ENCODE measurements at regions not wholly inside any gene's neighbourhood (a gene's known extent, or its start where the extent isn't known, plus 50 kb on each side); places are given as distances from the start of the nearest gene placed in this dataset.

DNA sequence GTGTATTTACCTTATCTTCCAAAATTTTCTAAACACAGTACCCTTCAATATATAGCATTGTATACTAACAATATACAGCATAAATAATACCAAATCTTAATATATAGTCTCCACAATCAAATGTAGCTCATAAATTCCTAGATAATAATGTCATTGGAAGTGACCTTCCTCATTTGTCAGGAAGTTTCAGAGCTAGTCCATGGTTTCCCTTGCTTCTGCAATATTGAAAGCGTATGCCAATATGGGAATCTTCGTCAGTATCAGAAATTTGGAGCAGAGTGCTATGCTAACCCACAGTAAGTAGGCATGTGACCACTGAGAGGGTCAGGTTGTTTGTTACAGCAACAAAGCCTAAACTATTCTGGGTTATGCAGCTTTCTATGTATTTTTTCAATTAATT, 774.9 kb upstream of the CDH10 start:
- no peak overlapping the region for H3K27ac ChIP-seq (ENCODE audit: low read depth in 2 of 2, low read length in 2 of 2)
- H3K4me1 ChIP-seq (ENCODE audit: control insufficient read depth in 2 of 3, insufficient read depth in 2 of 3, low read depth in 1 of 3, low read length in 3 of 3), result no peaks in the 10 kb centered on the region
- TF ChIP-seq CTCF (IDR thresholded peaks at IDR 0.05; ENCODE audit: borderline replicate concordance, extremely low read depth, insufficient read depth), result no peak
- DNase-seq (no peak), FAIRE-seq (no peak)
- no peaks in the 10 kb centered on the region for H3K27me3 ChIP-seq (ENCODE audit: control insufficient read depth, insufficient read depth, low read length)
- intact Hi-C loops (cut with DNase I), result no loop called here
- H3K4me3 ChIP-seq (ENCODE audit: low read length in 3 of 3), result no peak overlapping the region
- H3K36me3 ChIP-seq (ENCODE audit: control insufficient read depth in 2 of 3, insufficient read depth in 3 of 3, low read length in 3 of 3), result no peaks in the 10 kb centered on the region
- peaks cover 0 to 3% (median 0%) of the 10 kb centered on the region in 3 donors for H3K9me3 ChIP-seq (ENCODE audit: control insufficient read depth in 2 of 3, insufficient read depth in 1 of 3, low read length in 3 of 3)
- H3K9ac ChIP-seq (ENCODE audit: low read length in 3 of 3), result no peak overlapping the region

- H3K4me3 ChIP-seq (ENCODE audit: low read length in 3 of 3), result no peak overlapping the region
- no peaks in the 10 kb centered on the region for H3K27me3 ChIP-seq (ENCODE audit: control insufficient read depth, insufficient read depth, low read length)
- no peak for FAIRE-seq
- no peak for DNase-seq
- H3K36me3 ChIP-seq (ENCODE audit: control insufficient read depth in 2 of 3, insufficient read depth in 3 of 3, low read length in 3 of 3), result no peaks in the 10 kb centered on the region
- H3K9ac ChIP-seq (ENCODE audit: low read length in 3 of 3), result no peak overlapping the region
- H3K9me3 ChIP-seq (ENCODE audit: control insufficient read depth in 2 of 3, insufficient read depth in 1 of 3, low read length in 3 of 3), result peaks cover 0 to 3% (median 0%) of the 10 kb centered on the region in 3 donors
- no peak for TF ChIP-seq CTCF (IDR thresholded peaks at IDR 0.05; ENCODE audit: borderline replicate concordance, extremely low read depth, insufficient read depth)
- intact Hi-C loops (cut with DNase I), result no loop called here
- no peaks in the 10 kb centered on the region for H3K4me1 ChIP-seq (ENCODE audit: control insufficient read depth in 2 of 3, insufficient read depth in 2 of 3, low read depth in 1 of 3, low read length in 3 of 3)
- no peak overlapping the region for H3K27ac ChIP-seq (ENCODE audit: low read depth in 2 of 2, low read length in 2 of 2)
Measured at GRCh38 chr5:25418978-25419377, 774.2 kb upstream of the CDH10 start.

GRCh38 chr5:25418319-25418859, 773.6 kb upstream of the CDH10 start:
- H3K27me3 ChIP-seq (ENCODE audit: control insufficient read depth, insufficient read depth, low read length), result no peaks in the 10 kb centered on the region
- H3K4me1 ChIP-seq (ENCODE audit: control insufficient read depth in 2 of 3, insufficient read depth in 2 of 3, low read depth in 1 of 3, low read length in 3 of 3), result no peaks in the 10 kb centered on the region
- FAIRE-seq (no peak), DNase-seq (no peak)
- intact Hi-C loops (cut with DNase I), result no loop called here
- TF ChIP-seq CTCF (IDR thresholded peaks at IDR 0.05; ENCODE audit: borderline replicate concordance, extremely low read depth, insufficient read depth), result no peak
- no peaks in the 10 kb centered on the region for H3K36me3 ChIP-seq (ENCODE audit: control insufficient read depth in 2 of 3, insufficient read depth in 3 of 3, low read length in 3 of 3)
- no peak overlapping the region for H3K27ac ChIP-seq (ENCODE audit: low read depth in 2 of 2, low read length in 2 of 2)
- no peak overlapping the region for H3K9ac ChIP-seq (ENCODE audit: low read length in 3 of 3)
- no peak overlapping the region for H3K4me3 ChIP-seq (ENCODE audit: low read length in 3 of 3)
- H3K9me3 ChIP-seq (ENCODE audit: control insufficient read depth in 2 of 3, insufficient read depth in 1 of 3, low read length in 3 of 3), result peaks cover 0 to 3% (median 0%) of the 10 kb centered on the region in 3 donors

GRCh38 chr5:25416960-25417359, 772.2 kb upstream of the CDH10 start:
- no peak overlapping the region for H3K9ac ChIP-seq (ENCODE audit: low read length in 3 of 3)
- no peaks in the 10 kb centered on the region for H3K27me3 ChIP-seq (ENCODE audit: control insufficient read depth, insufficient read depth, low read length)
- intact Hi-C loops (cut with DNase I), result no loop called here
- no peak overlapping the region for H3K27ac ChIP-seq (ENCODE audit: low read depth in 2 of 2, low read length in 2 of 2)
- DNase-seq, result no peak
- no peak overlapping the region for H3K4me3 ChIP-seq (ENCODE audit: low read length in 3 of 3)
- TF ChIP-seq CTCF (IDR thresholded peaks at IDR 0.05; ENCODE audit: borderline replicate concordance, extremely low read depth, insufficient read depth), result no peak
- FAIRE-seq, result no peak
- H3K4me1 ChIP-seq (ENCODE audit: control insufficient read depth in 2 of 3, insufficient read depth in 2 of 3, low read depth in 1 of 3, low read length in 3 of 3), result no peaks in the 10 kb centered on the region
- H3K36me3 ChIP-seq (ENCODE audit: control insufficient read depth in 2 of 3, insufficient read depth in 3 of 3, low read length in 3 of 3), result no peaks in the 10 kb centered on the region
- peaks cover 0 to 3% (median 0%) of the 10 kb centered on the region in 3 donors for H3K9me3 ChIP-seq (ENCODE audit: control insufficient read depth in 2 of 3, insufficient read depth in 1 of 3, low read length in 3 of 3)
